HFF-Myc (cell line): ENCODE measurements at regions not wholly inside any gene's neighbourhood (a gene's known extent, or its start where the extent isn't known, plus 50 kb on each side); places are given as distances from the start of the nearest gene placed in this dataset.
A peak's percentile ranks its signal among the peaks of the same experiment; 100 is the strongest.

Source experiments
- DNase-seq: peaks from one replicate; pipeline ENCODE4 v3.0.0-alpha.2; 2011; ENCODE audit warnings: low read depth; ENCODE audit errors: extremely low read depth
- H3K4me3 ChIP-seq: replicated peaks from 2 replicates; pipeline ENCODE4 v1.5.1; 2011; ENCODE audit warnings: low read depth, mild to moderate bottlenecking, control low read depth, low read length
- TF ChIP-seq, protein P1 (sequence below): IDR thresholded peaks from 2 replicates; pipeline ENCODE4 v1.5.1; 2012; ENCODE audit warnings: mild to moderate bottlenecking, low read depth, low read length, control low read depth; ENCODE audit errors: missing control alignments

DNA sequence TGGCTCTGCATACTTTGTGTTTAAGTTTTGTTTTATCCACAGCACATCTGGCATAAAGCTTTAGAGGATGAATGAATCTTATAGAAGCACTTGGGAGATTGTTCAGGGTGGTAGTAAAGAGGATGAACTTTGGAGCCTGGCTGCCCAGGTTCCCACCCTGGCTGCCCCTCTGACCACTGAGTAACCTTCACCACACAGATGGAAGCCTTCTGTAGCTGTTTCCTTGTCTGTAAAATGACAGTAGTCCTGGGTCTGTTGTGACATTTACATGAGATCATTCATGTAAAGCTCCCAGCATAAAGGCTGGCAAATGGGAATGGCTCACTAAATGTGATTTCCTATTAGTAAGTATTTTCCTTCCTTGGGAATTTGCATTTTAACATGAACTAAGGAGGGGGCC is 85.7 kb upstream of the FAM169A start:
- TF ChIP-seq, protein P1, sequence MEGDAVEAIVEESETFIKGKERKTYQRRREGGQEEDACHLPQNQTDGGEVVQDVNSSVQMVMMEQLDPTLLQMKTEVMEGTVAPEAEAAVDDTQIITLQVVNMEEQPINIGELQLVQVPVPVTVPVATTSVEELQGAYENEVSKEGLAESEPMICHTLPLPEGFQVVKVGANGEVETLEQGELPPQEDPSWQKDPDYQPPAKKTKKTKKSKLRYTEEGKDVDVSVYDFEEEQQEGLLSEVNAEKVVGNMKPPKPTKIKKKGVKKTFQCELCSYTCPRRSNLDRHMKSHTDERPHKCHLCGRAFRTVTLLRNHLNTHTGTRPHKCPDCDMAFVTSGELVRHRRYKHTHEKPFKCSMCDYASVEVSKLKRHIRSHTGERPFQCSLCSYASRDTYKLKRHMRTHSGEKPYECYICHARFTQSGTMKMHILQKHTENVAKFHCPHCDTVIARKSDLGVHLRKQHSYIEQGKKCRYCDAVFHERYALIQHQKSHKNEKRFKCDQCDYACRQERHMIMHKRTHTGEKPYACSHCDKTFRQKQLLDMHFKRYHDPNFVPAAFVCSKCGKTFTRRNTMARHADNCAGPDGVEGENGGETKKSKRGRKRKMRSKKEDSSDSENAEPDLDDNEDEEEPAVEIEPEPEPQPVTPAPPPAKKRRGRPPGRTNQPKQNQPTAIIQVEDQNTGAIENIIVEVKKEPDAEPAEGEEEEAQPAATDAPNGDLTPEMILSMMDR, result no peak
- no peak for DNase-seq
- no peak overlapping the region for H3K4me3 ChIP-seq

DNA sequence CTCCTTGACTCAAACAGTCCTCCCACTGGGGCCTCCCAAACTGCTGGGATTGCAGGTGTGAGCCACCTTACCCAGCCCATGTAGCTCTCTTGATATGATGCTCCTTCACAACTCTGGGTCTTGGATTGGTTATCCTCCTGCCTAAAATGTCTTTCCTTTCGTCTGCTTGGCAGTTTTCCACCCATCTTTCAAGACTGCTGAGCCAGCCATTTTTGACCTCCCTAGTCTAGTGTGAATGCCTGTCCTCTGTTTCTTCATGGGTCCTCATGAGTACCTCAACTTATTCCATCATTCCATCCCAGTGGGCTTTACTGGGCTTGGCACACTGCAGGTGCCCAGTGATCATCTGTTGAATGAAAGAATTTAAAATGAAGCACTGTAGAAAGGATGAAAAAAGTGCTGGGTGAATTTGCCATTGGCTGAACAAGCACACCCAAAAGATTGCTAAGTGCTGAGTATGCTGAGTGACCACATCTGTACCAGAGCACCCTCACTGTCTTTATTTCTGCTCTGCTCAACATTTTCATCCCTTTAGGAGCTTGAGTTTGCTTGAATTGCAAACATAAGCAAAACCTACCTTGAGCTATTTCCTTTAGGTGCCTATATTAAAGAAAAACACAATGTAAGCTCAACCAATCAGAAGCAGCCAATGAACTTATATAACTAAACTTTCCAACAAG is 84.8 kb upstream of the FAM169A start:
- H3K4me3 ChIP-seq, result no peak overlapping the region
- TF ChIP-seq, protein P1, result no peak
- DNase-seq, result no peak

DNA sequence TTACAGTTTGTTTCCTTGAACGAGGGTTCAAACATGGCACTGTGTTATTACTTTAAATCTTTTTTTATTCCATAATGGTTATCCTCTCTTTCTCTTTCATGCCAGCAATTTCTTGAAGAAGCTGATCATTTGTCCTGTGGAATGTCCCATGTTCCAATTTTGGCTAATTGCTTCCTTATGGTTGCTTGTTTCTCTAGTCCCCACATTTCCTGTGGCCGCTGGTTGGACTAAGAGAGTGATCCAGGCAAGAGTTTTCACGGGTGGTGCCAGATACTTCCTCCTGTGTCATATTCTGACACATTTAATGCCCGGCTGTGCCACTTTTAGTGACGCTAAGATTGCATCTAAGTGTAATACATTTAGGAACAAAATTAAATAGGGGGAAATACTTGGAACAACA is 83.8 kb upstream of the FAM169A start:
- TF ChIP-seq, protein P1, result no peak
- DNase-seq, result peak; percentile 55
- no peak overlapping the region for H3K4me3 ChIP-seq

DNA sequence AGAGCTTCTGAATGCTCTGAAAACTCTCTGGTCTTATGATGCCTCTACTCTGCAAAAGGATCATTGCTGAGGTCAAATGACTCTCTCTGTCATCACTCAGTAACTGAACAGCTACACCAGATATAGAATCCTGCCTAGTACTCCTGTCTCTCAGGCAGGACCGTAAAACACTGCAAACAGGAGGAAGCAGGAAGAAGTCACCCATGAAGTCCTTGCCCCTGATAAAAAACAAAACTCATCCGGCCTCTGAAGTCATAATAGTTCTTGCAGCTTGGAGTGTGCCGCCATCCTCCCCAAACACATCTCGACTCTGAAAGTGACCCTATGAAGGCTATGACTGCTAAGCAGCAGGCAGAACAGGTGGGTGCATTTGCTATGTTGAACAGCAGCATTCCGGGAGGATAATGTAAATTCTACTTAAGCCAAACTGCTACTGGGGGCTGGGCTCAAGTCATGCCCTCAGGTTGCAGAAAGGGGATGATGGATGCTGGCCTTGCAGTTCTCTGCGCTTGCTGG is 81.9 kb upstream of the FAM169A start:
- no peak for DNase-seq
- TF ChIP-seq, protein P1, result no peak
- no peak overlapping the region for H3K4me3 ChIP-seq

DNA sequence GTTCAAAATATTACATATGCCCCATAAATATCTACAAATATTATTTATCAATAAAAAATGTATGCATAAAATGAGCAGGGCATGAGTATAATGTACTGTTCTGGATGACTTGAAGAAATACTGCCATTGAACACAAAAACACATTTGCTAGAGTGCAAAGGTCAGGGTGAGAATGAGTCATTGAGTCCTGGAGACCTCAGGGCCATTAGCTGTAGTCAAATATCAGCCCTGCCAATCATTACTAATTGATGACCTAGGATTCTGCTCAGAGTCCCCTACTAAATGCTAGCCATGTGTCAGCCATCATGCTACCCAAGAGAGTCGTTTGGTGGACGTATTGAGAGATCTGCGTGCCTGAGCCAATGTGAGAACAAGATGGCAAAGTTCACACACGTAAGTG is 80.3 kb upstream of the FAM169A start:
- TF ChIP-seq, protein P1, result no peak
- DNase-seq, result no peak
- no peak overlapping the region for H3K4me3 ChIP-seq

DNA sequence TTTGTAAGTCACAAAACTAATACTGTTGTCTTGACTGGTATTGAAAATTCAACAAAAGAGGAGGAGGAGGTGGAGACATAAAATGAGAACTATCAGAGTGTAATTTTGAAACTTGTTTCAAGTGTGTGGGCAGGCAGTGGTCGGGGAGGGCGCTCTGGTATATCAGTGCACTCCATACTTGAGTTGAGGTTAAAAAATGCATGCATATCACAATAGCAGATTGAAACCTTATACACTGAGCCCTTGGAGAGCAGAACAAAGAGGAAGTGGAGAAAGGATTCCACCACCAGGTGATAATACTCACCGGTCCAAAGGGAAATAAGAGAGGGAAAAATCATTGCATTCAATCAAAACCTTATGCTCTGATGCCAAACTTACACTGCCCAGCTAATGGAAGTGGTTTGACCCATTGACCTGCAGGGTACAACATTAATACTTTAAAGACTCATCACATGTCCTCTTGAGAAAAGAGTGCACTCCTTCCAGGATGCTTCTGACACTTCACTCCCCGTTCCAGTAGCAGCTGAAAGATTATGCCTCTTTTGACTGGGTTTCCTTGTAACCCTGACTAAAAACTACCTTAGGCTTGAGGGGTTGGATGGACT is 79.5 kb upstream of the FAM169A start:
- TF ChIP-seq, protein P1, result no peak
- no peak overlapping the region for H3K4me3 ChIP-seq
- no peak for DNase-seq
